Neural progenitor cell (in vitro differentiated cells): ENCODE measurements at regions not wholly inside any gene's neighbourhood (a gene's known extent, or its start where the extent isn't known, plus 50 kb on each side); places are given as distances from the start of the nearest gene placed in this dataset.

Source experiments
- DNase-seq: peaks from one replicate; pipeline ENCODE4 v3.0.0-alpha.2; 2016; ENCODE audit warnings: low spot score
- H2AFZ ChIP-seq: fragments of 200-600 bp; sonication (generic); replicated peaks from 2 replicates; pipeline ENCODE4 v1.6.1; 2016; ENCODE audit warnings: antibody characterized with exemption
- H3F3A ChIP-seq: fragments of 200-600 bp; sonication (generic); 2 replicates; pipeline ENCODE4 v1.6.1; 2016; ENCODE audit warnings: antibody characterized with exemption, low read depth
- H3K27ac ChIP-seq: fragments of 200-600 bp; sonication (generic); 2 replicates; pipeline ENCODE4 v1.5.1; 2016; ENCODE audit warnings: mild to moderate bottlenecking
- H3K27me3 ChIP-seq: fragments of 200-600 bp; sonication (generic); 2 replicates; pipeline ENCODE4 v1.6.1; 2016; ENCODE audit warnings: mild to moderate bottlenecking, moderate library complexity
- H3K36me3 ChIP-seq: fragments of 200-600 bp; sonication (generic); 2 replicates; pipeline ENCODE4 v1.5.1; 2016
- H3K4me1 ChIP-seq: fragments of 200-600 bp; sonication (generic); 2 replicates; pipeline ENCODE4 v1.6.1; 2016; ENCODE audit warnings: mixed run types
- H3K4me2 ChIP-seq: fragments of 200-600 bp; sonication (generic); 2 replicates; pipeline ENCODE4 v1.6.1; 2016
- H3K4me3 ChIP-seq: fragments of 200-600 bp; sonication (generic); 2 replicates; pipeline ENCODE4 v1.5.1; 2016
- H3K79me2 ChIP-seq: fragments of 200-600 bp; sonication (generic); 2 replicates; pipeline ENCODE4 v1.6.1; 2016; ENCODE audit warnings: low read depth
- H3K9ac ChIP-seq: fragments of 200-600 bp; sonication (generic); 2 replicates; pipeline ENCODE4 v1.6.1; 2016
- H3K9me3 ChIP-seq: fragments of 200-600 bp; sonication (generic); 2 replicates; pipeline ENCODE4 v1.5.1; 2016; ENCODE audit warnings: low read depth
- H4K20me1 ChIP-seq: fragments of 200-600 bp; sonication (generic); 2 replicates; pipeline ENCODE4 v1.6.1; 2016; ENCODE audit warnings: low read depth
- H3K27ac Mint-ChIP-seq: 3 replicates; pipeline ENCODE4 v1.8.0; 2021; ENCODE audit warnings: mixed read lengths
- H3K27me3 Mint-ChIP-seq: 2 replicates; pipeline ENCODE4 v1.8.0; 2022; ENCODE audit warnings: low read depth, mild to moderate bottlenecking, inconsistent platforms, moderate library complexity, mixed read lengths; ENCODE audit not compliant: insufficient read depth
- H3K36me3 Mint-ChIP-seq: 3 replicates; pipeline ENCODE4 v1.8.0; 2021; ENCODE audit warnings: mixed read lengths
- H3K4me1 Mint-ChIP-seq: 3 replicates; pipeline ENCODE4 v1.8.0; 2021; ENCODE audit warnings: mixed read lengths
- H3K4me3 Mint-ChIP-seq: 3 replicates; pipeline ENCODE4 v1.8.0; 2021; ENCODE audit warnings: mild to moderate bottlenecking, moderate library complexity, mixed read lengths
- H3K9me3 Mint-ChIP-seq: 3 replicates; pipeline ENCODE4 v1.8.0; 2020; ENCODE audit warnings: mixed read lengths
- CTCF ChIP-seq: fragments of 200-600 bp; sonication (generic); IDR thresholded peaks from 2 replicates; pipeline ENCODE4 v1.5.1; 2017; ENCODE audit warnings: antibody characterized with exemption, mild to moderate bottlenecking
- EZH2 ChIP-seq: fragments of 200-600 bp; sonication (generic); IDR thresholded peaks from 2 replicates; pipeline ENCODE4 v1.6.1; 2017; ENCODE audit warnings: antibody characterized with exemption, mild to moderate bottlenecking, moderate library complexity
- EZH2phosphoT487 ChIP-seq: fragments of 200-600 bp; sonication (generic); IDR thresholded peaks from 2 replicates; pipeline ENCODE4 v1.6.1; 2017; ENCODE audit warnings: antibody characterized with exemption

GRCh38 chr14:101495284-101495683 lies 66.0 kb upstream of the DIO3 start:
- no peak for DNase-seq

GRCh38 chr14:101495827-101496775 lies 65.2 kb upstream of the DIO3 start:
- peak overlapping the region; percentile 57 for H3K27ac Mint-ChIP-seq
- peaks cover 2% of the 10 kb centered on the region for H3K27me3 Mint-ChIP-seq
- no peak overlapping the region for H3K4me3 Mint-ChIP-seq
- TF ChIP-seq EZH2, result no peak
- no peak for TF ChIP-seq CTCF
- no peak for TF ChIP-seq EZH2phosphoT487
- no peak overlapping the region for H3K27ac ChIP-seq
- peaks cover 39% of the 10 kb centered on the region for H3K4me1 Mint-ChIP-seq
- no peaks in the 10 kb centered on the region for H3K27me3 ChIP-seq
- H2AFZ ChIP-seq, result no peak overlapping the region
- H3F3A ChIP-seq, result peaks cover 15% of the 10 kb centered on the region
- H3K36me3 Mint-ChIP-seq, result peaks cover 3% of the 10 kb centered on the region
- no peaks in the 10 kb centered on the region for H3K9me3 ChIP-seq
- H3K4me1 ChIP-seq, result peaks cover 15% of the 10 kb centered on the region
- H3K4me3 ChIP-seq, result no peak overlapping the region
- DNase-seq, result no peak
- H3K9ac ChIP-seq, result no peak overlapping the region
- peak overlapping the region; percentile 23 for H3K4me2 ChIP-seq
- H3K36me3 ChIP-seq, result no peaks in the 10 kb centered on the region
- H3K79me2 ChIP-seq, result no peaks in the 10 kb centered on the region
- peaks cover 16% of the 10 kb centered on the region for H3K9me3 Mint-ChIP-seq
- peaks cover 12% of the 10 kb centered on the region for H4K20me1 ChIP-seq

More at GRCh38 chr14:101495284-101495683, 66.0 kb upstream of the DIO3 start:
- TF ChIP-seq EZH2phosphoT487 (no peak), CTCF (no peak), EZH2 (no peak)
- Histone ChIP-seq H3K4me3 (no peak overlapping the region), H3K4me1 (peaks cover 15% of the 10 kb centered on the region), H3K9me3 (no peaks in the 10 kb centered on the region), H3F3A (peaks cover 15% of the 10 kb centered on the region), H3K36me3 (no peaks in the 10 kb centered on the region), H3K27ac (no peak overlapping the region), H3K27me3 (no peaks in the 10 kb centered on the region), H4K20me1 (peaks cover 12% of the 10 kb centered on the region), H3K79me2 (no peaks in the 10 kb centered on the region), H3K4me2 (no peak overlapping the region), H2AFZ (no peak overlapping the region), H3K9ac (no peak overlapping the region)
- Mint-ChIP-seq H3K27me3 (peaks cover 2% of the 10 kb centered on the region), H3K4me3 (no peak overlapping the region), H3K27ac (no peak overlapping the region), H3K9me3 (peaks cover 18% of the 10 kb centered on the region), H3K36me3 (peaks cover 3% of the 10 kb centered on the region), H3K4me1 (peaks cover 32% of the 10 kb centered on the region)

GRCh38 chr14:101496776-101497683 lies 64.3 kb upstream of the DIO3 start:
- H2AFZ ChIP-seq, result no peak overlapping the region
- no peaks in the 10 kb centered on the region for H3K36me3 ChIP-seq
- peaks cover 44% of the 10 kb centered on the region for H3K4me1 Mint-ChIP-seq
- H3K4me3 ChIP-seq, result no peak overlapping the region
- H3K4me3 Mint-ChIP-seq, result peak overlapping the region; percentile 42
- no peak overlapping the region for H3K27ac ChIP-seq
- DNase-seq, result peak; percentile 78
- H3K9me3 Mint-ChIP-seq, result peaks cover 11% of the 10 kb centered on the region
- H3K79me2 ChIP-seq, result no peaks in the 10 kb centered on the region
- TF ChIP-seq EZH2phosphoT487 (no peak), EZH2 (no peak), CTCF (no peak)
- peaks cover 15% of the 10 kb centered on the region for H3K4me1 ChIP-seq
- H3K27me3 Mint-ChIP-seq, result peaks cover 2% of the 10 kb centered on the region
- H3K27me3 ChIP-seq, result no peaks in the 10 kb centered on the region
- H3K4me2 ChIP-seq, result peak overlapping the region; percentile 23
- peaks cover 15% of the 10 kb centered on the region for H3F3A ChIP-seq
- peaks cover 3% of the 10 kb centered on the region for H3K36me3 Mint-ChIP-seq
- H3K9ac ChIP-seq, result no peak overlapping the region
- H3K9me3 ChIP-seq, result no peaks in the 10 kb centered on the region
- peak overlapping the region; percentile 61 for H3K27ac Mint-ChIP-seq
- H4K20me1 ChIP-seq, result peaks cover 12% of the 10 kb centered on the region
